OCI-LY1 (cell line): ENCODE measurements at regions not wholly inside any gene's neighbourhood (a gene's known extent, or its start where the extent isn't known, plus 50 kb on each side); places are given as distances from the start of the nearest gene placed in this dataset.

Experiments
- H2AFZ ChIP-seq: fragments of 200-600 bp; sonication (generic), shearing (Covaris generic); 2 replicates; pipeline ENCODE4 v1.6.0; 2014; ENCODE audit warnings: antibody characterized with exemption, mild to moderate bottlenecking, low read length
- H3F3A ChIP-seq: fragments of 200-600 bp; sonication (generic), shearing (Covaris generic); 2 replicates; pipeline ENCODE4 v1.6.0; 2014; ENCODE audit warnings: mild to moderate bottlenecking, antibody characterized with exemption, low read length, moderate library complexity; ENCODE audit not compliant: insufficient read depth
- H3K27ac ChIP-seq: fragments of 200-600 bp; sonication (generic); 2 replicates; pipeline ENCODE4 v1.5.1; 2014; ENCODE audit warnings: low read length, mixed run types, mild to moderate bottlenecking, low read depth; ENCODE audit not compliant: poor library complexity, severe bottlenecking
- H3K27me3 ChIP-seq: fragments of 200-600 bp; sonication (generic); 2 replicates; pipeline ENCODE4 v1.6.0; 2014; ENCODE audit warnings: antibody characterized with exemption, mild to moderate bottlenecking, low read length, moderate library complexity; ENCODE audit not compliant: insufficient read depth
- H3K36me3 ChIP-seq: fragments of 200-600 bp; sonication (generic); 2 replicates; pipeline ENCODE4 v1.6.1; 2014; ENCODE audit warnings: mild to moderate bottlenecking, antibody characterized with exemption, low read length, moderate library complexity, mixed read lengths; ENCODE audit not compliant: insufficient read depth
- H3K4me1 ChIP-seq: fragments of 200-600 bp; sonication (generic); 2 replicates; pipeline ENCODE4 v1.5.1; 2014; ENCODE audit warnings: mild to moderate bottlenecking, low read length, moderate library complexity; ENCODE audit not compliant: insufficient read depth, severe bottlenecking
- H3K4me2 ChIP-seq: fragments of 200-600 bp; sonication (generic), shearing (Covaris generic); 2 replicates; pipeline ENCODE4 v1.6.1; 2014; ENCODE audit warnings: low read length
- H3K4me3 ChIP-seq: fragments of 200-600 bp; sonication (generic); 2 replicates; pipeline ENCODE4 v1.5.1; 2014; ENCODE audit warnings: low read length, low read depth, mild to moderate bottlenecking, mixed read lengths; ENCODE audit not compliant: poor library complexity, severe bottlenecking
- H3K79me2 ChIP-seq: fragments of 200-600 bp; shearing (Covaris generic); 2 replicates; pipeline ENCODE4 v1.6.1; 2016; ENCODE audit warnings: mixed run types, low read length, mixed read lengths; ENCODE audit not compliant: insufficient read depth
- H3K9ac ChIP-seq: fragments of 200-600 bp; sonication (generic), shearing (Covaris generic); 2 replicates; pipeline ENCODE4 v1.6.1; 2014; ENCODE audit warnings: mild to moderate bottlenecking, low read length, mixed read lengths
- H3K9me2 ChIP-seq: fragments of 200-600 bp; sonication (generic), shearing (Covaris generic); 2 replicates; pipeline ENCODE4 v1.6.1; 2014; ENCODE audit warnings: low read depth, mild to moderate bottlenecking, low read length, mixed read lengths
- H3K9me3 ChIP-seq: fragments of 200-600 bp; shearing (Covaris generic); 2 replicates; pipeline ENCODE4 v1.6.1; 2014; ENCODE audit warnings: low read length, mixed read lengths
- H4K20me1 ChIP-seq: fragments of 200-600 bp; sonication (generic), shearing (Covaris generic); 2 replicates; pipeline ENCODE4 v1.6.0; 2016; ENCODE audit warnings: mild to moderate bottlenecking, low read length; ENCODE audit not compliant: insufficient read depth
- CTCF ChIP-seq: fragments of 200-600 bp; sonication (generic), shearing (Covaris generic); IDR thresholded peaks from 2 replicates; pipeline ENCODE4 v1.5.1; 2017; ENCODE audit warnings: mild to moderate bottlenecking, antibody characterized with exemption, low read length, moderate library complexity, mixed read lengths
- EZH2 ChIP-seq: fragments of 200-600 bp; sonication (generic), shearing (Covaris generic); IDR thresholded peaks from 2 replicates; pipeline ENCODE4 v1.8.0; 2017; ENCODE audit warnings: borderline replicate concordance, mixed run types, mild to moderate bottlenecking, antibody characterized with exemption, low read length, moderate library complexity, mixed read lengths

- H3K36me3 ChIP-seq: no peaks in the 10 kb centered on the region
- TF ChIP-seq CTCF (no peak), EZH2 (no peak)
- H3K79me2 ChIP-seq: no peaks in the 10 kb centered on the region
- no peaks in the 10 kb centered on the region for H3F3A ChIP-seq
- H3K27me3 ChIP-seq: no peaks in the 10 kb centered on the region
- H3K4me1 ChIP-seq: no peaks in the 10 kb centered on the region
- no peak overlapping the region for H3K27ac ChIP-seq
- no peak overlapping the region for H3K4me3 ChIP-seq
- H3K9me3 ChIP-seq: no peaks in the 10 kb centered on the region
- no peak overlapping the region for H3K4me2 ChIP-seq
- no peak overlapping the region for H3K9ac ChIP-seq
- no peak overlapping the region for H2AFZ ChIP-seq
- H4K20me1 ChIP-seq: no peaks in the 10 kb centered on the region
- H3K9me2 ChIP-seq: no peaks in the 10 kb centered on the region
These were observed 692.2 kb downstream of the USP25 start for GRCh38 chr21:16421965-16422364.

GRCh38 chr21:16422702-16423101 is 692.9 kb downstream of the USP25 start:
- H3K27ac ChIP-seq: no peak overlapping the region
- no peak for TF ChIP-seq EZH2
- TF ChIP-seq CTCF: no peak

GRCh38 chr21:16423921-16424320 is 694.1 kb downstream of the USP25 start:
- H3K4me1 ChIP-seq: no peaks in the 10 kb centered on the region
- no peaks in the 10 kb centered on the region for H3K79me2 ChIP-seq
- H3K27ac ChIP-seq: no peak overlapping the region
- no peaks in the 10 kb centered on the region for H3K36me3 ChIP-seq
- no peaks in the 10 kb centered on the region for H3F3A ChIP-seq
- H4K20me1 ChIP-seq: no peaks in the 10 kb centered on the region
- H3K9me2 ChIP-seq: no peaks in the 10 kb centered on the region
- no peaks in the 10 kb centered on the region for H3K27me3 ChIP-seq
- no peak overlapping the region for H2AFZ ChIP-seq
- TF ChIP-seq CTCF (no peak), EZH2 (no peak)
- H3K9ac ChIP-seq: no peak overlapping the region
- H3K4me2 ChIP-seq: no peak overlapping the region
- H3K9me3 ChIP-seq: no peaks in the 10 kb centered on the region
- no peak overlapping the region for H3K4me3 ChIP-seq

More at GRCh38 chr21:16422702-16423101, 692.9 kb downstream of the USP25 start:
- H3K4me2 ChIP-seq: no peak overlapping the region
- H3K4me3 ChIP-seq: no peak overlapping the region
- no peaks in the 10 kb centered on the region for H3K27me3 ChIP-seq
- H4K20me1 ChIP-seq: no peaks in the 10 kb centered on the region
- no peaks in the 10 kb centered on the region for H3K4me1 ChIP-seq
- no peaks in the 10 kb centered on the region for H3K36me3 ChIP-seq
- no peak overlapping the region for H2AFZ ChIP-seq
- no peaks in the 10 kb centered on the region for H3F3A ChIP-seq
- H3K9me3 ChIP-seq: no peaks in the 10 kb centered on the region
- no peaks in the 10 kb centered on the region for H3K79me2 ChIP-seq
- no peak overlapping the region for H3K9ac ChIP-seq
- H3K9me2 ChIP-seq: no peaks in the 10 kb centered on the region
